HepG2 (cell line): ENCODE measurements at regions not wholly inside any gene's neighbourhood (a gene's known extent, or its start where the extent isn't known, plus 50 kb on each side); places are given as distances from the start of the nearest gene placed in this dataset.

Experiments used
- ATAC-seq: fragments of 200-7000 bp; cut with Tn5 transposase; 3 replicates; pipeline ENCODE4 v1.9.1; 2020; ENCODE audit warnings: mild to moderate bottlenecking, moderate library complexity
- BruUV-seq: library from RNA; stranded (reverse); fragments of 400-500 nt; replicated peaks from 2 replicates; lab custom pipeline; 2021; lab: Mats Ljungman, UMichigan
- CTCF ChIA-PET: fragments of 300-600 bp; formaldehyde crosslinking; extraction: SDS; loops from one replicate; lab custom pipeline; 2021; ENCODE audit warnings: low total read pairs, inconsistent platforms, low intra/inter-chr PET ratio; lab: Yijun Ruan, JAX
- POLR2A ChIA-PET: fragments of 350-600 bp; sonication (Branson Sonifier 250); formaldehyde crosslinking; loops from one replicate; lab custom pipeline; 2020; ENCODE audit warnings: antibody characterized with exemption, inconsistent platforms; lab: Yijun Ruan, JAX
- DNase-seq: peaks from one replicate; pipeline ENCODE4 v3.0.0-alpha.2; 2015; ENCODE audit warnings: low spot score
- FAIRE-seq: peaks from 3 replicates; lab custom pipeline; 2011; peaks lifted over from hg19 to GRCh38; lab: Jason Lieb, UNC
- H2AFZ ChIP-seq: one replicate; pipeline ENCODE4 v1.6.1; 2011; ENCODE audit warnings: low read length, inconsistent platforms
- H3K27ac ChIP-seq: fragments of 300-600 bp; 3 replicates; pipeline ENCODE4 v1.8.0; 2011; ENCODE audit warnings: mixed run types, mild to moderate bottlenecking, mixed read lengths, low read length, inconsistent platforms; ENCODE audit not compliant: insufficient read depth; ENCODE audit errors: extremely low read length
- H3K27me3 ChIP-seq, 2 experiments: fragments of 200-600 bp in 1 of 2; 2 replicates in 1 of 2; 3 replicates in 1 of 2; pipeline versions ENCODE4 v1.6.0 to v1.8.0; 2011; ENCODE audit warnings: low read length in 2 of 2, mild to moderate bottlenecking in 2 of 2, moderate library complexity in 2 of 2, inconsistent platforms in 1 of 2; ENCODE audit not compliant: insufficient read depth in 2 of 2, control insufficient read depth in 1 of 2
- H3K36me3 ChIP-seq, 2 experiments: fragments of 200-600 bp in 1 of 2; replicated peaks in 1 of 2; 2 replicates in 1 of 2; 3 replicates in 1 of 2; pipeline versions ENCODE4 v1.5.1 to v1.8.0; 2011; ENCODE audit warnings: low read length in 2 of 2, inconsistent platforms in 1 of 2; ENCODE audit not compliant: insufficient read depth in 2 of 2, control insufficient read depth in 1 of 2
- H3K4me1 ChIP-seq: 2 replicates; pipeline ENCODE4 v1.5.1; 2012; ENCODE audit warnings: low read length, inconsistent platforms; ENCODE audit not compliant: insufficient read depth
- H3K4me2 ChIP-seq: 2 replicates; pipeline ENCODE4 v1.6.0; 2011; ENCODE audit warnings: low read depth, low read length, inconsistent platforms
- H3K4me3 ChIP-seq, 3 experiments: fragments of 200-600 bp in 1 of 3; sonication (generic), shearing (Covaris generic) in 1 of 3; replicated peaks in 1 of 3; 2 replicates each; pipeline ENCODE4 v1.5.1; 2011 to 2016; ENCODE audit warnings: low read length in 3 of 3, inconsistent platforms in 2 of 3, low read depth in 2 of 3, mild to moderate bottlenecking in 2 of 3, control low read depth in 1 of 3, mixed read lengths in 1 of 3; ENCODE audit not compliant: insufficient read depth in 1 of 3
- H3K79me2 ChIP-seq: one replicate; pipeline ENCODE4 v1.6.1; 2011; ENCODE audit warnings: low read length, inconsistent platforms; ENCODE audit not compliant: insufficient read depth
- H3K9ac ChIP-seq: 2 replicates; pipeline ENCODE4 v1.6.0; 2011; ENCODE audit warnings: mild to moderate bottlenecking, low read depth, low read length, inconsistent platforms; ENCODE audit not compliant: insufficient read depth
- H3K9me3 ChIP-seq: 2 replicates; pipeline ENCODE4 v1.5.1; 2012; ENCODE audit warnings: mild to moderate bottlenecking, low read length
- H4K20me1 ChIP-seq: 2 replicates; pipeline ENCODE4 v1.6.0; 2011; ENCODE audit warnings: inconsistent platforms, mild to moderate bottlenecking, low read length, moderate library complexity; ENCODE audit not compliant: insufficient read depth
- ATAD3A ChIP-seq: sonication (generic); formaldehyde crosslinking; IDR thresholded peaks from 2 replicates; pipeline ENCODE4 v1.4.0; 2020; ENCODE audit warnings: missing genetic modification reagents
- GLI4 ChIP-seq: sonication (generic); formaldehyde crosslinking; IDR thresholded peaks from 2 replicates; pipeline ENCODE4 v1.5.1; 2020; ENCODE audit warnings: missing genetic modification reagents, mild to moderate bottlenecking, moderate library complexity, borderline replicate concordance
- REPIN1 ChIP-seq: sonication (generic); formaldehyde crosslinking; IDR thresholded peaks from 2 replicates; pipeline ENCODE4 v1.8.0; 2022; ENCODE audit warnings: missing genetic modification reagents, low read depth, mild to moderate bottlenecking, borderline replicate concordance
- ZNF546 ChIP-seq: sonication (generic); formaldehyde crosslinking; conservative IDR thresholded peaks from 2 replicates; pipeline ENCODE4 v1.8.1; 2023; ENCODE audit warnings: mild to moderate bottlenecking, missing genetic modification reagents
- ZNF614 ChIP-seq: IDR thresholded peaks from 2 replicates; pipeline ENCODE4 v1.6.1; 2018; ENCODE audit warnings: missing biosample characterization, missing genetic modification reagents, inconsistent platforms, borderline replicate concordance
- WGBS: methylation state at CpG from one replicate; pipeline ENCODE4 v1.1.6; 2017; ENCODE audit warnings: low lambda C conversion rate; 5-methylcytosine and 5-hydroxymethylcytosine counted together
- in situ Hi-C: cut with HindIII; loops from 2 replicates; pipeline ENCODE4 v1.10.0; 2017; ENCODE audit warnings: low pct_unique_long_range_greater_than_20kb; ENCODE audit not compliant: extremely low pct_ligation_motif_present
- intact Hi-C: fragments of 100-400 bp; cut with micrococcal nuclease; formaldehyde crosslinking; loops from one replicate; pipeline ENCODE4 v1.10.0; 2022; ENCODE audit not compliant: unreplicated experiment
- TF ChIP-seq, protein P1 (sequence below): sonication (generic); formaldehyde crosslinking; IDR thresholded peaks from 2 replicates; pipeline ENCODE4 v1.4.0; 2020; ENCODE audit warnings: missing genetic modification reagents, mild to moderate bottlenecking, borderline replicate concordance
- TF ChIP-seq, protein P2 (sequence below): sonication (generic); formaldehyde crosslinking; IDR thresholded peaks from 2 replicates; pipeline ENCODE4 v1.4.0; 2020; ENCODE audit warnings: missing genetic modification reagents
- TF ChIP-seq, protein P3 (sequence below): IDR thresholded peaks from 2 replicates; pipeline ENCODE4 v1.6.1; 2012; ENCODE audit warnings: low read depth, low read length, improper control_type of control experiment

DNA sequence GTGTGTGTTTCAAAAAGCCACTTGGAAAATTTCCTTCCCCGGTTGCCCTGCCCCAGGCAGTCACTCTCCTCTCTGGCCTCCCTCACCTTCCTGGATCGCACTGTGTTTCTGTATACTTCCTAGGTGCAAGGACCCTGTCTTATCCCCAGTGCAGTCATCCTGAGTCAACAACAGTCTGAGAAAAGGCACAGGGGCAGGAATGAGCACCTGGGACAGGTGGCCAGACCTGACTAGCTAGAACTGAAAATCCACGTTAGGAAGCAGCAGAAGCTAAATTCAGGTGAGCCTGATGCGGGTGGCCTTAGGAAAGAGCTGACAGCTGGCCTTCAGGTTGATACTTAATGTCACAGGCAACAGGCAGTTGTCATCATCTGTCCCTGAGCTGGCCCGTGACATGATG is 62.9 kb upstream of the VGLL4 start:
- FAIRE-seq, result no peak
- Histone ChIP-seq H3K36me3 (no peaks in the 10 kb centered on the region), H3K27ac (no peak overlapping the region), H3K4me3 (no peak overlapping the region), H3K4me1 (no peaks in the 10 kb centered on the region), H3K4me2 (no peak overlapping the region), H2AFZ (no peak overlapping the region), H3K27me3 (no peaks in the 10 kb centered on the region), H3K9ac (no peak overlapping the region), H3K9me3 (peaks cover 11% of the 10 kb centered on the region; the same call in 1 of the 2 replicates), H3K79me2 (peaks cover 16% of the 10 kb centered on the region), H4K20me1 (no peaks in the 10 kb centered on the region)
- 95% methylated on average over 5 of the region's 5 CpGs for WGBS
- no peak for DNase-seq
- in situ Hi-C loops (no loop called here), intact Hi-C loops (no loop called here)
- TF ChIP-seq REPIN1 (CRISPR knock-in tag), result no peak
- TF ChIP-seq ATAD3A (CRISPR knock-in tag), result no peak
- TF ChIP-seq, protein P1, sequence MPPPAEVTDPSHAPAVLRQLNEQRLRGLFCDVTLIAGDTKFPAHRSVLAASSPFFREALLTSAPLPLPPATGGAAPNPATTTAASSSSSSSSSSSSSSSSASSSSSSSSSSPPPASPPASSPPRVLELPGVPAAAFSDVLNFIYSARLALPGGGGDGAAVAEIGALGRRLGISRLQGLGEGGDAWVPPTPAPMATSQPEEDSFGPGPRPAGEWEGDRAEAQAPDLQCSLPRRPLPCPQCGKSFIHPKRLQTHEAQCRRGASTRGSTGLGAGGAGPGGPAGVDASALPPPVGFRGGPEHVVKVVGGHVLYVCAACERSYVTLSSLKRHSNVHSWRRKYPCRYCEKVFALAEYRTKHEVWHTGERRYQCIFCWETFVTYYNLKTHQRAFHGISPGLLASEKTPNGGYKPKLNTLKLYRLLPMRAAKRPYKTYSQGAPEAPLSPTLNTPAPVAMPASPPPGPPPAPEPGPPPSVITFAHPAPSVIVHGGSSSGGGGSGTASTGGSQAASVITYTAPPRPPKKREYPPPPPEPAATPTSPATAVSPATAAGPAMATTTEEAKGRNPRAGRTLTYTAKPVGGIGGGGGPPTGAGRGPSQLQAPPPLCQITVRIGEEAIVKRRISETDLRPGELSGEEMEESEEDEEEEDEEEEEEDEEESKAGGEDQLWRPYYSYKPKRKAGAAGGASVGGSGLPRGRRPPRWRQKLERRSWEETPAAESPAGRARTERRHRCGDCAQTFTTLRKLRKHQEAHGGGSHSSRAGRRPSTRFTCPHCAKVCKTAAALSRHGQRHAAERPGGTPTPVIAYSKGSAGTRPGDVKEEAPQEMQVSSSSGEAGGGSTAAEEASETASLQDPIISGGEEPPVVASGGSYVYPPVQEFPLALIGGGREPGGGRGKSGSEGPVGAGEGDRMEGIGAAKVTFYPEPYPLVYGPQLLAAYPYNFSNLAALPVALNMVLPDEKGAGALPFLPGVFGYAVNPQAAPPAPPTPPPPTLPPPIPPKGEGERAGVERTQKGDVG, result no peak
- no peak for TF ChIP-seq GLI4 (CRISPR knock-in tag)
- TF ChIP-seq, protein P2, sequence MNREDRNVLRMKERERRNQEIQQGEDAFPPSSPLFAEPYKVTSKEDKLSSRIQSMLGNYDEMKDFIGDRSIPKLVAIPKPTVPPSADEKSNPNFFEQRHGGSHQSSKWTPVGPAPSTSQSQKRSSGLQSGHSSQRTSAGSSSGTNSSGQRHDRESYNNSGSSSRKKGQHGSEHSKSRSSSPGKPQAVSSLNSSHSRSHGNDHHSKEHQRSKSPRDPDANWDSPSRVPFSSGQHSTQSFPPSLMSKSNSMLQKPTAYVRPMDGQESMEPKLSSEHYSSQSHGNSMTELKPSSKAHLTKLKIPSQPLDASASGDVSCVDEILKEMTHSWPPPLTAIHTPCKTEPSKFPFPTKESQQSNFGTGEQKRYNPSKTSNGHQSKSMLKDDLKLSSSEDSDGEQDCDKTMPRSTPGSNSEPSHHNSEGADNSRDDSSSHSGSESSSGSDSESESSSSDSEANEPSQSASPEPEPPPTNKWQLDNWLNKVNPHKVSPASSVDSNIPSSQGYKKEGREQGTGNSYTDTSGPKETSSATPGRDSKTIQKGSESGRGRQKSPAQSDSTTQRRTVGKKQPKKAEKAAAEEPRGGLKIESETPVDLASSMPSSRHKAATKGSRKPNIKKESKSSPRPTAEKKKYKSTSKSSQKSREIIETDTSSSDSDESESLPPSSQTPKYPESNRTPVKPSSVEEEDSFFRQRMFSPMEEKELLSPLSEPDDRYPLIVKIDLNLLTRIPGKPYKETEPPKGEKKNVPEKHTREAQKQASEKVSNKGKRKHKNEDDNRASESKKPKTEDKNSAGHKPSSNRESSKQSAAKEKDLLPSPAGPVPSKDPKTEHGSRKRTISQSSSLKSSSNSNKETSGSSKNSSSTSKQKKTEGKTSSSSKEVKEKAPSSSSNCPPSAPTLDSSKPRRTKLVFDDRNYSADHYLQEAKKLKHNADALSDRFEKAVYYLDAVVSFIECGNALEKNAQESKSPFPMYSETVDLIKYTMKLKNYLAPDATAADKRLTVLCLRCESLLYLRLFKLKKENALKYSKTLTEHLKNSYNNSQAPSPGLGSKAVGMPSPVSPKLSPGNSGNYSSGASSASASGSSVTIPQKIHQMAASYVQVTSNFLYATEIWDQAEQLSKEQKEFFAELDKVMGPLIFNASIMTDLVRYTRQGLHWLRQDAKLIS (CRISPR knock-in tag), result no peak
- no peak for TF ChIP-seq ZNF614 (CRISPR knock-in tag)
- TF ChIP-seq ZNF546 (CRISPR knock-in tag), result no peak
- TF ChIP-seq, protein P3, sequence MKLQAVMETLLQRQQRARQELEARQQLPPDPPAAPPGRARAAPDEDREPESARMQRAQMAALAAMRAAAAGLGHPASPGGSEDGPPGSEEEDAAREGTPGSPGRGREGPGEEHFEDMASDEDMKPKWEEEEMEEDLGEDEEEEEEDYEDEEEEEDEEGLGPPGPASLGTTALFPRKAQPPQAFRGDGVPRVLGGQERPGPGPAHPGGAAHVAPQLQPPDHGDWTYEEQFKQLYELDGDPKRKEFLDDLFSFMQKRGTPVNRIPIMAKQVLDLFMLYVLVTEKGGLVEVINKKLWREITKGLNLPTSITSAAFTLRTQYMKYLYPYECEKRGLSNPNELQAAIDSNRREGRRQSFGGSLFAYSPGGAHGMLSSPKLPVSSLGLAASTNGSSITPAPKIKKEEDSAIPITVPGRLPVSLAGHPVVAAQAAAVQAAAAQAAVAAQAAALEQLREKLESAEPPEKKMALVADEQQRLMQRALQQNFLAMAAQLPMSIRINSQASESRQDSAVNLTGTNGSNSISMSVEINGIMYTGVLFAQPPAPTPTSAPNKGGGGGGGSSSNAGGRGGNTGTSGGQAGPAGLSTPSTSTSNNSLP, result no peak
- POLR2A ChIA-PET, result no interaction called here
- BruUV-seq, result no TSS peak
- CTCF ChIA-PET, result no interaction called here
- no peak for ATAC-seq
